SK-N-SH treated with all-trans-retinoic acid at 6 μM for 48 hours (cell line): ENCODE measurements at regions not wholly inside any gene's neighbourhood (a gene's known extent, or its start where the extent isn't known, plus 50 kb on each side); places are given as distances from the start of the nearest gene placed in this dataset.

Source experiments
- ARNTL ChIP-seq: fragments of 450-650 bp; formaldehyde crosslinking; IDR thresholded peaks from 2 replicates; pipeline ENCODE4 v1.5.0; 2020; ENCODE audit warnings: low read depth, mild to moderate bottlenecking, moderate library complexity, borderline replicate concordance
- BACH2 ChIP-seq: fragments of 250-450 bp; sonication (Bioruptor Pico); IDR thresholded peaks from 2 replicates; pipeline ENCODE4 v1.9.0; 2021; ENCODE audit warnings: mild to moderate bottlenecking, borderline replicate concordance
- ESRRG ChIP-seq: fragments of 250-450 bp; sonication (Bioruptor Pico); IDR thresholded peaks from 2 replicates; pipeline ENCODE4 v1.6.1; 2021; ENCODE audit warnings: mild to moderate bottlenecking
- PATZ1 ChIP-seq: fragments of 250-450 bp; sonication (Bioruptor Pico); IDR thresholded peaks from 2 replicates; pipeline ENCODE4 v1.8.0; 2020; ENCODE audit warnings: mild to moderate bottlenecking, moderate library complexity, borderline replicate concordance
- RARB ChIP-seq: fragments of 250-450 bp; sonication (Bioruptor Pico); IDR thresholded peaks from 2 replicates; pipeline ENCODE4 v1.8.0; 2021; ENCODE audit warnings: mild to moderate bottlenecking, moderate library complexity
- TSHZ2 ChIP-seq: fragments of 250-450 bp; sonication (Bioruptor Pico); IDR thresholded peaks from 2 replicates; pipeline ENCODE4 v1.5.0; 2020; ENCODE audit warnings: mild to moderate bottlenecking, moderate library complexity

- TF ChIP-seq BACH2 (CRISPR knock-in tag) (no peak), RARB (CRISPR knock-in tag) (no peak), PATZ1 (CRISPR knock-in tag) (no peak), ESRRG (CRISPR knock-in tag) (no peak), ARNTL (CRISPR knock-in tag) (no peak), TSHZ2 (CRISPR knock-in tag) (no peak)
These were observed 193.5 kb upstream of the MANEA start for GRCh38 chr6:95383878-95384277.
